ENCODE measurements at regions not wholly inside any gene's neighbourhood (a gene's known extent, or its start where the extent isn't known, plus 50 kb on each side); places are given as distances from the start of the nearest gene placed in this dataset.

GRCh38 chr16:35203636-35204035 is 1744.2 kb downstream of the TP53TG3F start:
- H2AFZ ChIP-seq (ENCODE audit: insufficient read depth, low read depth, low read length, poor library complexity, severe bottlenecking) = no peak overlapping the region
- Mint-ChIP-seq H3K27ac (no peak overlapping the region), H3K4me3 (no peak overlapping the region), H3K27me3 (no peaks in the 10 kb centered on the region), H3K4me1 (no peaks in the 10 kb centered on the region), H3K9me3 (ENCODE audit: insufficient read depth) (peaks cover 4% of the 10 kb centered on the region)
- intact Hi-C loops (cut with micrococcal nuclease) = no loop called here
- TF ChIP-seq CTCF (IDR thresholded peaks at IDR 0.05) = no peak
- TF ChIP-seq EZH2 (IDR thresholded peaks at IDR 0.05; ENCODE audit: borderline replicate concordance, insufficient read depth, low read depth, low read length, poor library complexity, severe bottlenecking) = no peak
- 59% methylated on average over 2 of the region's 2 CpGs for WGBS (ENCODE audit: insufficient coverage)
- H3K4me3 ChIP-seq (ENCODE audit: control extremely low read depth in 1 of 5, extremely low read depth in 1 of 5, insufficient read depth in 1 of 5, low read depth in 2 of 5, low read length in 4 of 5) = no peak overlapping the region
- no peak overlapping the region for H3K27ac ChIP-seq (ENCODE audit: low read length in 2 of 2)
- H3K9me3 ChIP-seq (ENCODE audit: control extremely low read depth in 1 of 3, control insufficient read depth in 2 of 3, insufficient read depth in 1 of 3, low read length in 2 of 3) = peaks cover 0 to 48% (median 0%) of the 10 kb centered on the region in 3 donors
- no peaks in the 10 kb centered on the region for H4K20me1 ChIP-seq (ENCODE audit: control insufficient read depth, insufficient read depth, low read length, poor library complexity, severe bottlenecking)
- POLR2A ChIA-PET = no interaction called here
- no peaks in the 10 kb centered on the region for H3K27me3 ChIP-seq (replicated peaks in 1 of 4; ENCODE audit: control extremely low read depth in 1 of 4, control insufficient read depth in 3 of 4, insufficient read depth in 4 of 4, low read length in 3 of 4)
- H3K4me2 ChIP-seq (replicated peaks; ENCODE audit: low read depth, low read length, poor library complexity, severe bottlenecking) = no peak overlapping the region
- ATAC-seq (ENCODE audit: low read depth) (no peak), DNase-seq (no peak)
- H3K36me3 ChIP-seq (replicated peaks in 1 of 2; ENCODE audit: control extremely low read depth in 1 of 2, control insufficient read depth in 1 of 2, extremely low read depth in 1 of 2, insufficient read depth in 2 of 2, low read length in 1 of 2) = no peaks in the 10 kb centered on the region
- CTCF ChIA-PET = no interaction called here
- H3K9ac ChIP-seq (ENCODE audit: low read length) = no peak overlapping the region
- no peaks in the 10 kb centered on the region for H3K79me2 ChIP-seq (ENCODE audit: control insufficient read depth, insufficient read depth, low read length)
- H3K4me1 ChIP-seq (ENCODE audit: control insufficient read depth in 2 of 2, insufficient read depth in 2 of 2, low read length in 2 of 2) = no peaks in the 10 kb centered on the region

GRCh38 chr16:35207059-35207999 is 1747.9 kb downstream of the TP53TG3F start:
- Histone ChIP-seq H3K9ac (ENCODE audit: low read length) (no peak overlapping the region), H3K36me3 (replicated peaks in 1 of 2; ENCODE audit: control extremely low read depth in 1 of 2, control insufficient read depth in 1 of 2, extremely low read depth in 1 of 2, insufficient read depth in 2 of 2, low read length in 1 of 2) (no peaks in the 10 kb centered on the region), H3K4me3 (ENCODE audit: control extremely low read depth in 1 of 5, extremely low read depth in 1 of 5, insufficient read depth in 1 of 5, low read depth in 2 of 5, low read length in 4 of 5) (no peak overlapping the region), H3K4me1 (ENCODE audit: control insufficient read depth in 2 of 2, insufficient read depth in 2 of 2, low read length in 2 of 2) (no peaks in the 10 kb centered on the region), H3K9me3 (ENCODE audit: control extremely low read depth in 1 of 3, control insufficient read depth in 2 of 3, insufficient read depth in 1 of 3, low read length in 2 of 3) (peaks cover 0 to 31% (median 0%) of the 10 kb centered on the region in 3 donors), H3K79me2 (ENCODE audit: control insufficient read depth, insufficient read depth, low read length) (no peaks in the 10 kb centered on the region), H3K27me3 (replicated peaks in 1 of 4; ENCODE audit: control extremely low read depth in 1 of 4, control insufficient read depth in 3 of 4, insufficient read depth in 4 of 4, low read length in 3 of 4) (no peaks in the 10 kb centered on the region), H2AFZ (ENCODE audit: insufficient read depth, low read depth, low read length, poor library complexity, severe bottlenecking) (no peak overlapping the region), H3K4me2 (replicated peaks; ENCODE audit: low read depth, low read length, poor library complexity, severe bottlenecking) (no peak overlapping the region), H3K27ac (ENCODE audit: low read length in 2 of 2) (no peak overlapping the region), H4K20me1 (ENCODE audit: control insufficient read depth, insufficient read depth, low read length, poor library complexity, severe bottlenecking) (no peaks in the 10 kb centered on the region)
- Mint-ChIP-seq H3K9me3 (ENCODE audit: insufficient read depth) (peaks cover 2% of the 10 kb centered on the region), H3K27me3 (no peaks in the 10 kb centered on the region), H3K27ac (no peak overlapping the region), H3K4me1 (no peaks in the 10 kb centered on the region), H3K4me3 (no peak overlapping the region)
- CTCF ChIA-PET = no interaction called here
- TF ChIP-seq CTCF (IDR thresholded peaks at IDR 0.05) (no peak), EZH2 (IDR thresholded peaks at IDR 0.05; ENCODE audit: borderline replicate concordance, insufficient read depth, low read depth, low read length, poor library complexity, severe bottlenecking) (no peak)
- intact Hi-C loops (cut with micrococcal nuclease) = no loop called here
- WGBS (ENCODE audit: insufficient coverage) = 68% methylated on average over 46 of the region's 54 CpGs
- ATAC-seq (ENCODE audit: low read depth) (no peak), DNase-seq (no peak)
- POLR2A ChIA-PET = no interaction called here

Measured in B cell (primary cell).